ENCODE measurements at regions not wholly inside any gene's neighbourhood (a gene's known extent, or its start where the extent isn't known, plus 50 kb on each side); places are given as distances from the start of the nearest gene placed in this dataset.
"Not testable (repeated sequence)": the region's sequence is repeated elsewhere in the genome, so short reads cannot be mapped to it uniquely, and the experiment has no call there.

DNA sequence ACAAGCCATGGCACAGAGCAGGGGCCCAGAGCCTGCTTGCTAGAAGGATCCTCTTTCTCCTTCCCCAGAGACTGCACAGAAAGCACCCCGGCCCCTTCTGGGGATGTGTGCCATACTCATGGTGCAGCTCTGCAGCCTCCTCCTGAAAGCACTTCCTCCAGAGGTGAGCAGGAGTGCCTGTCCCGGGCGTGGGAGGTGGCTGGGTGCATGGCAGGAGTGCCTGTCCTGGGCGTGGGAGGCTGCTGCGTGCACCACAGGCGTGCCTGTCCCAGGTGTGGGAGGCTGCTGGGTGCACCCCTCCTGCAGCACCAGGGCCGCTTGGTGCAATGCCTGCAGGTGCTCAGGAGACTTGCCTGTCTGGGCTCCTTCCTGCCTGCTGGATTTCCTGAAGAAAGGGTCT is 913.3 kb downstream of the UQCRFS1 start:
- no peak for DNase-seq

- no peak for DNase-seq
These were observed 915.3 kb downstream of the UQCRFS1 start for GRCh38 chr19:28297586-28298157.

GRCh38 chr19:28297036-28297435 is 915.9 kb downstream of the UQCRFS1 start:
- DNase-seq: no peak

- DNase-seq: no peak
These were observed 916.4 kb downstream of the UQCRFS1 start for GRCh38 chr19:28296506-28296905.

GRCh38 chr19:28294975-28295374 is 918.0 kb downstream of the UQCRFS1 start:
- DNase-seq: not testable (repeated sequence)

DNA sequence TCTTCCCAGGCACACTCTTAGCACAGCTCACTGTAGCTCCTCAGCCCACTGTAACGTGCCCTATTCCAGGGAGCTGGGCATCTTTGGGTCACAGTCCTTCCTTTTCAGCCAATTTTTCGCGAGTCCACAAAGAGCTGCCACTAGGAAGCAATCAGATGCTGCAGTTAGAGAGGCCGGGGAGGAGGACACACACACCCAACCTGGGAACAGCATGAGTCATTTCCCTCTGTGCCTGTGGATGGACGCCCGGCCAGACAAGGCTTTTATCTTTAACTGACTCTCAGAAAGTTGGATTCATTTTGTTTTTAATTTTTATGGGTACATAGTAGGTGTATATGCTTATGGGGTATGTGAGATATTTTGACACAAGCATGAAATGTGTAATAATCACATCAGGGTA is 918.6 kb downstream of the UQCRFS1 start:
- no peak for DNase-seq

DNA sequence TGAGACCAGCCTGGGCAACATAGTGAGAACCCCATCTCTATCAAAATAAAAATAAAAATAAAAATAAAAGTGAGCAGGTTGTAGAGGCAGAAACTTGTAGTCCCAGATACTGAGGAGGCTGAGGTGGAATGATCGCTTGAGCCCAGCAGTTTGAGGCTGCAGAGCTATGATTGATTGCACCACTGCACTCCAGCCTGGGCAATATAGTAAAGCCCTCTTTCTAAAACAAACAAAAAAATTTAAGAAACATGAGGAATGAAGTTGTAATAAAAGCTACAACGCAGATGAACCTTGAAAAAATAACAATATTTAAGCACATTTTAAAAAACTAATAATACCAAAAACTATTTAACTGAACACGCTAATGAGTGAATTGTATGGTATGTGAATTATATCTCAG is 919.3 kb downstream of the UQCRFS1 start:
- no peak for DNase-seq

DNA sequence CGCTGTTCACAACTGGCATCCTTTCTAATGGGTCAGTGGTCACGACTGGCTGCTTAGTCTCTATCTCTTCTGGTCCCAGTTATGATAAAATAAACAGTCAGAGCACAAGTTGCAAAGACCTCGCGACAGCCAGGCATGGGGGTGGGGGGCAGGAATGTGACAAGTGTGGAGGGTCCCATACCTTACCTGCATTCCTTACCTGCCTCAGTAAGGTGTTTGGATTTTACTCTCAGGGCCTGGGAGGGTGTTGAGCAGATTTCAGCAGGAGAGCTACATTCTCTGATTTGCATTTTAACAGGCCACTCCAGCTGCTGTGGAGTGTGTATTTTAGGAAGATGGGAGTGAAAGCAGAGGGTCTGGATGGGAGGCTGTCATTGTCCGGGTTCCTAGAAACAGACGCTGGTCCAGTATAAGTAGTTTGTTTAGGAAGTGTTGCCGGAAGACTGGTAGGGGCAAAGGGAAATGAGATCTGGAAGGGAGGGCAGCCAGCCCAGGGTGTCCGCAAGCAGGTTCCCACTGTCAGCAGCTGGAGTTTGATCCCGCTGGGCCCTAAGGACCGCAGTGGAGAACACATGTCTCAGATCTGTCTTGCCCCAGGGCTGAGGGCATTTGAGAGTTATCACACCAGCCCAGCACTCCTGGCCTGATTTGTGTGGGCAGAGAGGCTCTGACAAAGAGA is 920.0 kb downstream of the UQCRFS1 start:
- DNase-seq: no peak

- DNase-seq: no peak
These were observed 921.1 kb downstream of the UQCRFS1 start for GRCh38 chr19:28291874-28292273.

DNA sequence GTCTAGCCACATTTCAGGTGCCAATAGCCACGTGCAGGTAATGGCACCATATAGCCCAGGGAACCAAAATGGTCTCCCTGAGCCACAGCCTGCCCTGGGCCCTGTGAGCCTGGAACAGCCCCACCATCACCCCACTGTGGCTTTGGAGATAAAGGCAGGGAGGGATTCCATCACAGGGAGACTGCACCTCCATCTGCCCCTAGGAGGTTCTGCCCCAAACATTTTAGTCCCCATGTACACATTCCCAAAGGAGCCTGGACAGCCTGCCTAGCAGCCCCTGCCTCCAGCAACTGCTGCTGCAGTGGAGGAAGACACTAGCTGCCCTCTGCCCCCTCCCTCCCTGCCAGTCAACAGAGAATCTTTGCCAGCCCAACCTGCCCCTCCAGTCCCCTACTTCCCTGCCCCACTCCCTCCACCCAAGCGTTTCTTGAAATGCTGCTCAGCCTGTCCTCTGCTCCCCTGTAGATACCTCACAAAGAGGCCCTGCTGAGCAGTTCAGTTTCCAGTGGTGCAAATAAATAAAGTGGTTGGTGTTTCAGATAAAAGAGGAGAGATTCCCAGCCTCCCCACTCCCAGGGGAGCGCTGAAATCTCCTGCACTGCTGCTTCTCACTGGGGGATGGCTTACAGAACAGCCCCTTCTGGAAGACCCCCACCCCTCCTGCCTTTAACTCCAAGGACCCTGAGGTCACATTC is 921.8 kb downstream of the UQCRFS1 start:
- no peak for DNase-seq

GRCh38 chr19:28289295-28290063 is 923.5 kb downstream of the UQCRFS1 start:
- DNase-seq: no peak

DNA sequence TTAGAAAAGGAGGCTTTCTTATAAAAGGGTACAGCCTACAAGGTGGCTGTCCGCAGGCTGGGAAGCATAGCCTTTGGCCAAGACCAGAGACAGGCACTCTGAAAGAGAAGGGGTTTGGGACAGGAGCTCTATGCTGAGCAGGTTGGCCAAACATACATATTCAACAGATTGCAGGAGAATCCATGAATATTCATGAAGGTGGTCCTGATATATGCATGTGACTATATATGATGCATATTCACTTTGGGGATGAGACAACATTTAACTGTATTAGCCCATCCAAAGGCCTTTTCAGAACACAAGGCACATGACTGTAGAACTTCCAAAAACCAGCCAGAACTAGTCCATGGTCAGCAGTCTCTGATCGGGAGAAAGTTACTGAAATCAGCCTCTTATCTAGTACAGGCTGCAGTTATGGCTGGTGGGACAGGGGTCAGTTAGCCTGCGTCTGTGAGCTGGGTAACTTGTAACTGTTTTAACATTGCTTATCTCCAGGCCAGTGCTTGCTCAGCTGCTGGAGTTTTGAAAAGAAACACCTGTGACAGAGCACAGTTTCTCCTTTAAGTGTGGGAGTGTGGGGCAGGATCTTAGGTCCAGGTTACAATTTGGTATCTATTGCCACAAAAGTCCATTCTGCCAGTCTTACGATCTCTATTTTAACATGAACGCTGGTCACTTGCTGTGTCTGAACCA is 924.2 kb downstream of the UQCRFS1 start:
- DNase-seq: no peak

GRCh38 chr19:28285917-28286316 is 927.0 kb downstream of the UQCRFS1 start:
- no peak for DNase-seq

GRCh38 chr19:28285078-28285477 is 927.9 kb downstream of the UQCRFS1 start:
- DNase-seq: no peak

DNA sequence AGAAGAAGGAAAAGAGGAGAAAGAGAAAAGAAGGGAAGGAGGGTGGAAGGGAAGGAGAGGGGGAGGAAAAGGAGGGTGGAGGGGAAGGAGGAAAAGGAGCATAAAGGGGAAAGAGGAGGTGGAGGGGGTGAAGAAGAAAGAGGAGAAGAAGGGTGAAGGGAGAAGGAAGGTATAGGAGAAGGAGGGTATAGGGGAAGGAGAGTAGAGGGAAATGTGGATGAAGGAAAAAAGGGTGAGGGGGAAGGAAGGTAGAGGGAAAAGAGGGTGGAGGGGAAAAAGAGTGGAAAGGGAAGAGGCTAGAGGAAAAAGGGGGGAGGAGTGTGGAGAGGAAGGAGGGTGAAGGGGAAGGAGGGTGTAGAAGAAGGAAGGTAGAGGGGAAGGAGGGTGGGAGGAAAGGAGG is 928.6 kb downstream of the UQCRFS1 start:
- no peak for DNase-seq

GRCh38 chr19:28283592-28283991 is 929.4 kb downstream of the UQCRFS1 start:
- no peak for DNase-seq

DNA sequence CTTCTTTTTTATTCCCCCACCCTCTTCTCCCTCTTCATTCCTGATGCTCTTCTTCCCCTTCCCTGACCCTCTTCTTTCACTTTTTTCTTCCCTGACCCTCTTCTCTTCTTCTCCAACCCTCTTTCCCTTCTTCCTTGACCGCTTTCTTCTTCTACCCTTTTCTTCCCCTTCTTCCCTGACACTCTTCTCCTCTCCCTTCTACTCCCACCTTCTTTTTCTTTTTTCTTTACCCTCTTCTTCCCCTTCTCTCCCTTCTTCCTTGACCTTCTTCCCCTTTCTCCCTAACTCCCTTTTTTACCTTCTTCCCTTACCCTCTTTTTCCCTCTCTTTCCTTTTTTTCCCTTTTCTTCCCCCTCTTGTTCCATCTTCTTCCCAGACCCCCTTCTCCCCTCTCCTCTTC is 931.3 kb downstream of the UQCRFS1 start:
- DNase-seq: no peak

DNA sequence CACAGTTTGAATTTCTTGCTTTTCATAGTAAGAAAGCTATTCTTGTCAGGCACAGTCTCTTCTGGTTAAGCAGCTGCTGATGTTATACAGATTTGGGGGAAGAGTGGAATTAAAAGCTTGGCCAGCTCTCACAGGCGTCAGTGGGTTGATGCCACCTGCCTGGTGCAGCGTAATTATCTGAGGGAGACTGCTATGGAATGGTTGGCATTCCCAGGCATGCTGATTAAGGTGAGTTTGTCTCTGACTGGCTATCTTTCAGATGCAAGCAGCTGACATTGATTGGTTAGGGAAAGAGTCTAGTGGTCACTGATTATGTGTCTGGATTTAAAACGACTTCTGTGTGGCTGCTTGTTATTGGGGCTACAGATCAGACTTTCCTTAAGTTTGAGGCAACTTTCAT is 948.4 kb downstream of the UQCRFS1 start:
- DNase-seq: no peak

DNA sequence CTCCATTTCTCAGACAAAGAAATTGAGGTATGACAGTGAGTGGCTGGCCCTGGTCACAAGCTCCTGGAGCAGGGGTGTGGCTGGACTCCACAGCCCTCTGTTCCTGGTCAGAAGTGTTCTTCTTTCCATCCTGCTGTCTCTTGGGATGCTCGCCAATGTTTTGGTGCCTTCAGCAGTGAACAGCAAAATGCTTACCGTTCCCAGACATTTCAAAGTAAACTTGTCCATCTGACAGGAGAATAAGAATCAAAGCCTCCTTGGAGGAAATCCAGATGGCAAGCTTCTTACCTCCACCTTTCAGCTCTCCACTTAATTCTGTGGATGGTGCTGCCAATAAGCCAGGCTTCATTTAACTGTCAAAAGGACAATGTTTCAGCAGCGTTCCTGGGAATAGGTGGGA is 954.1 kb downstream of the UQCRFS1 start:
- no peak for DNase-seq

DNA sequence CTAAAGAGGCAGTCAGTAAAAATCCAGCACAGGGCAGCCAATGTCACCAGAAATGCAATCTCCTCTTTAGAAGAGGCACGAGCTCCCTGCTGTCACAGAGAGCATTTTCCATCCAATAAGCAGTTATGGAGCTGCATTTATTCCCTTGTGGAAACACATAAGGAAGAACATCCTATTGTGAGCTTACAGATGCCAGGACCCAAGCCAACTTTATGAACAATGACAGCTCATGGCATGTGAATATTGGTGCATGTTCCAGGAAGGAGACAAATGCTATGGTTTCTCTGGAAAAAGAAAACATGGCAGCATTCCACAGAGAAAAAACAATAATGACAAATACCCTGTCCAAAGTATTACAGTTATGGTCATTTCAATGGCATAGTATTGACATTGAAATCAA is 955.6 kb downstream of the UQCRFS1 start:
- DNase-seq: no peak

DNA sequence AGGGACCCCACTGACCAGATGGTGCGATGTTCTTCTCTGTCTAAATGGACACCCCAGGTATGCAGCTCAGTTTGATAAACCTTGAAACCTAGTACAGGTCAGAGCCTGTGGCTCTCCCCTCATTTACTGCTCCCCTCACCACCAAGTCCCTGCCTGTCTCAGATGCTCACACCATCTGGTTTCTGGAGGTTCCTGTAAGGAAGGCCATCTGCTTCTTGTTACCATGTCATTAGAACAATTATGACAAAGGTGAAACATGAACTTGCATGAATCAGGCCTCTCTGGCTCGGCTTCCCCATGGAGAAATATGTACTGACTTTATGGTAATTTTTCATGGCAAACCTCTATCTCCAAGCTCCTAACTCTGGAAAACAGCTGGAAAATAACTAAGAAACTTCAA is 965.7 kb downstream of the UQCRFS1 start:
- no peak for DNase-seq

- DNase-seq: no peak
These were observed 967.0 kb downstream of the UQCRFS1 start for GRCh38 chr19:28245937-28246336.

GRCh38 chr19:28244966-28245365 is 968.0 kb downstream of the UQCRFS1 start:
- DNase-seq: no peak
